ENCODE measurements at regions not wholly inside any gene's neighbourhood (a gene's known extent, or its start where the extent isn't known, plus 50 kb on each side); places are given as distances from the start of the nearest gene placed in this dataset.
A peak's percentile ranks its signal among the peaks of the same experiment; 100 is the strongest.
"Not testable (repeated sequence)": the region's sequence is repeated elsewhere in the genome, so short reads cannot be mapped to it uniquely, and the experiment has no call there.

- DNase-seq, result not testable (repeated sequence)
Observed at GRCh38 chr16:47897105-47897504, 258.7 kb downstream of the ABCC12 start.

GRCh38 chr16:47895146-47895545 is 260.6 kb downstream of the ABCC12 start:
- no peak for DNase-seq

- no peak for DNase-seq
Observed at GRCh38 chr16:47892999-47893398, 262.8 kb downstream of the ABCC12 start.

GRCh38 chr16:47888734-47889133 is 267.1 kb downstream of the ABCC12 start:
- no peak for DNase-seq

- DNase-seq, result peak; percentile 46
Observed at GRCh38 chr16:47888142-47888541, 267.7 kb downstream of the ABCC12 start.

GRCh38 chr16:47887496-47887895 is 268.3 kb downstream of the ABCC12 start:
- peak; percentile 30 for DNase-seq

- DNase-seq, result peak; percentile 66
Observed at GRCh38 chr16:47886631-47887415, 269.0 kb downstream of the ABCC12 start.

GRCh38 chr16:47886139-47886538 is 269.7 kb downstream of the ABCC12 start:
- no peak for DNase-seq

GRCh38 chr16:47885489-47885888 is 270.3 kb downstream of the ABCC12 start:
- no peak for DNase-seq

GRCh38 chr16:47884116-47884725 is 271.6 kb downstream of the ABCC12 start:
- DNase-seq, result no peak

- DNase-seq, result no peak
Observed at GRCh38 chr16:47881574-47881973, 274.2 kb downstream of the ABCC12 start.

- DNase-seq, result no peak
Observed at GRCh38 chr16:47880653-47881052, 275.1 kb downstream of the ABCC12 start.

- no peak for DNase-seq
Observed at GRCh38 chr16:47877166-47877565, 278.6 kb downstream of the ABCC12 start.

GRCh38 chr16:47876511-47876910 is 279.3 kb downstream of the ABCC12 start:
- DNase-seq, result no peak

GRCh38 chr16:47873434-47873833 is 282.4 kb downstream of the ABCC12 start:
- no peak for DNase-seq

- DNase-seq, result no peak
Observed at GRCh38 chr16:47872225-47872624, 283.6 kb downstream of the ABCC12 start.

- DNase-seq, result no peak
Observed at GRCh38 chr16:47866423-47866822, 289.4 kb downstream of the ABCC12 start.

GRCh38 chr16:47865337-47865855 is 290.4 kb downstream of the ABCC12 start:
- no peak for DNase-seq

- not testable (repeated sequence) for DNase-seq
Observed at GRCh38 chr16:47864262-47864661, 291.5 kb downstream of the ABCC12 start.

- no peak for DNase-seq
Observed at GRCh38 chr16:47861999-47862398, 293.8 kb downstream of the ABCC12 start.

- DNase-seq, result peak; percentile 13
Observed at GRCh38 chr16:47858333-47858982, 297.3 kb downstream of the ABCC12 start.

- no peak for DNase-seq
Observed at GRCh38 chr16:47855431-47855830, 300.4 kb downstream of the ABCC12 start.

GRCh38 chr16:47854737-47855136 is 301.1 kb downstream of the ABCC12 start:
- DNase-seq, result no peak

- no peak for DNase-seq
Observed at GRCh38 chr16:47852991-47853390, 302.8 kb downstream of the ABCC12 start.

All from fibroblast of upper back skin (primary cell).